GM18505 (cell line): ENCODE measurements at regions not wholly inside any gene's neighbourhood (a gene's known extent, or its start where the extent isn't known, plus 50 kb on each side); places are given as distances from the start of the nearest gene placed in this dataset.

ENCODE experiments used
- ATAC-seq: cut with Tn5 transposase; IDR thresholded peaks from one replicate; pipeline ENCODE4 v1.9.1; 2021; ENCODE audit not compliant: unreplicated experiment
- POLR2A ChIP-seq: IDR thresholded peaks from 4 replicates; pipeline ENCODE4 v1.6.1; 2011; ENCODE audit warnings: borderline replicate concordance; ENCODE audit not compliant: insufficient read depth, insufficient read length; ENCODE audit errors: extremely low read depth

DNA sequence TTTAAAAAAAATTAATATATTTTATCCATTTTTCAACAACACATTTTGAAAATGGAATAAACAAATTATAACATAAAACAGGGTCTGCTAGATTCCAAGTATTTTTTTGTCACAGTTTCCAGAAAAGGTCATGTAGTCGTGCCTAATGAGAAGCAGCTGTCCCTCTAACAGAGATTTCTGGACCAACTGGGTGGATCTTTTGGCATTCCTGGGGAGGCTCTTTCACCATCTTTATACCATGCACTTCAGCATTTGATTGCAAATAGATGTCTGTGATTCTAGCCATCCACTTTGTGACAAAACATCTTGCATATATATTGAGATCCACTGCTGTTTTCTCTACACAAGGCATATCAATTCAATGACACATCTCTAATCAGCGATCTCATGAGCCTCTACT lies 210.7 kb upstream of the LDB2 start:
- TF ChIP-seq POLR2A = no peak
- no peak for ATAC-seq

DNA sequence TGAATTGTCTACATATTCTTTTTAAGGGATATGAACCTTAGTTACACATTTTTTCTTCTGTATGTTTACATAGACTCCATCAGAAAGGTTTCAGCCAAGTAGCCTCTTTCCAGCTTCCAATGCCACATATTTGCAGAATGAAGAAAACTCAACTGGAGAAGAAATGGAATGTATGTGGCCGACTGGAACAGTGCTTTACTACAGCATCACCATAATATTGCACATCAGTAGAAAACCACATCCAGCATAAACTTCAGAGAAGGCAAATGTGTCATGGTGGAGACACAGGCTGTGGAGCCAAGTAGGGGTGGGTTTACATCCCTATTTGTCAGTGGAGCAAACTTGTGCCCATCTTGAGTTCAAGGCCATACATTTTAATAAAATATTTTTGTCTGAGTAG lies 204.8 kb upstream of the LDB2 start:
- no peak for ATAC-seq
- TF ChIP-seq POLR2A = no peak

DNA sequence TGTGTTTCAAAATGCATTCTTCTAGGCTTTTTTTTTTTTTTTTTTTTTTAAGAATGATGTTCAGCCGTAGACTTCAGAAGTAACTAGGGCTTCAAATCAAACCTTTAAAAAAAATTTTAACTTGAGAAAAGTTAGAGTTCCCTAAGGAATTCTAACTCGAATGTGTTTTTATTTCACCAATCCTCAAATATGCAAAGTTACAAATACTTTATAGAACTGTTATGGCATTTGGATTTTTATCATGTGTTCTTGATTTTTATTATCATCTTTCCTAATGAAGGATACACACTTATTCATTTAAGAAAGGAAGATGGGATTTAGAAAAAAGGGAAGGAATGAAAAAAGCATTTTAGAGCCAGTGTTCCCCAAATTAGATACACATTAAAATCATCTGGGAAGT lies 200.6 kb upstream of the LDB2 start:
- TF ChIP-seq POLR2A = no peak
- ATAC-seq = no peak

DNA sequence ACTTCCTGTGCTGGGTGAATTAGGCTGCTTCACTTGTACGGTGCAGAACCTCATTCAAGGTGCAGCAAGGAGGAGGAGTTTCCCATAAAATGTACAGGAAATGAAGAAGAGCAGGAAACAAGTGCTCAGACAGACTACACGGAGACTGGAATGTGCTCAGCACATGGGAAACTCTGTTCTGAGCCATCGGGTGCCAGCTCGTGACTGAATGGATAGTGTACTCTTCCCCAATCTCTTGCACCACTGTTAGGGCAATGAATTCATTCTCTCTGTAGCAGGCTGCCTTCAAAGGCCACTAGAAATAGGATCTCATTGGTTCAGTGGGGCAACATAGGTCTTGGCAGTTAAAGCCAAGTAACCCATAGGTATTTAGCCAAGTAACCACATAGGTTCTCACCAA lies 200.0 kb upstream of the LDB2 start:
- TF ChIP-seq POLR2A = no peak
- ATAC-seq = no peak

DNA sequence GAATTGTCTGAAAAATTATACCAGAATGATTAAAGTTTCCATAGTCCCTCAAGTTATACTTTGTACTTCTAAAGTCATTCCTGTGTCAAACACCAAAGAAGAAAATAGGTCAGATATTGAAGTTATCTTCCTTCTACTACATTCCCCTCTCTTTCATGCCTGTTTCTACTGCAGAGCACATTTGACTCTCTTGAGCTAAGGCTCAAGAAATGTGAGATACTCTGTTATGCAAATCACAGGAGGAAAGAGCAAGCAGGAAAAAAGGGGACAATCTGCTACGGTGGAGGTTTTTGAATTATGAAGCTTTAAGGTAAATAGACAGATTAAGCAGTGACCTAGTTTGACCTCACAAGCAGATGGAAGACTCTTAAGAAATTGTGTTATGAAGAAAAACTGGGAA lies 198.9 kb upstream of the LDB2 start:
- no peak for ATAC-seq
- TF ChIP-seq POLR2A = no peak

GRCh38 chr4:17096692-17097091 lies 198.2 kb upstream of the LDB2 start:
- TF ChIP-seq POLR2A = no peak
- ATAC-seq = no peak

- no peak for TF ChIP-seq POLR2A
- ATAC-seq = no peak
These were observed 197.3 kb upstream of the LDB2 start for GRCh38 chr4:17095771-17096170.

- ATAC-seq = no peak
- TF ChIP-seq POLR2A = no peak
These were observed 196.4 kb upstream of the LDB2 start for GRCh38 chr4:17094876-17095210.

DNA sequence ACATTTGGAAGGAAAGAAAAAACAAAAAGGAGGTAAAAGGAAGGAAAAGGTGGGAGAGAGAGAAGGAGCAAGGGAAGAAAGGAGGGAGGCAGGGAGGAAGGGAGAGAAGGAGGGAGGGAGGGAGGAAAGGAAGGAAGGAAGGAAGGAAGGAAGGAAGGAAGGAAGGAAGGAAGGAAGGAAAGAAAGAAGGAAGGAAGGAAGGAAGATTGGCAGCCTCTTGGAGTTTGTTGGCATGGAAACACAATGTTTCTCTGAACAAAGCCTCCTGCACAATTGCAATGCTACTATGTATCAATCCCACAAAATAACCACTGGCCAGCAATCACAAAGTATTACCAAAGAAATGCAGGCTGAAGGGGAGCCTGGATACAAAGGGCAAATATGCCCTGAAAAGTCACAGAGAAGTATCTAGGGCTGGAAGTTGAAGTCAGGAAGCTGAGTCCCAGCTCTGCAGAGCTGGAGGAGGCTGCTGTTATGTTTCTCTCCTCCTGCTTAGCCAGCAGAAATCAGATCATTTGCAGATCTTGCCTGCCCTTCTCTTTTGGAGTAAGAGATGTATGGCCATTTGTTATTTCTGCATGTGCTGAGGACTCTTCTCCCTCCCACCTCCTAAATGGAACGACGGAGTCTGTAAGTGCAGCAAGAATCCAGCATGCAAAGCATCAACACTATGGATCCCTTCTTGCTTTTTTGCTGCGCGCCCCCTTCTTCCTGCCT lies 195.9 kb upstream of the LDB2 start:
- no peak for ATAC-seq
- no peak for TF ChIP-seq POLR2A

DNA sequence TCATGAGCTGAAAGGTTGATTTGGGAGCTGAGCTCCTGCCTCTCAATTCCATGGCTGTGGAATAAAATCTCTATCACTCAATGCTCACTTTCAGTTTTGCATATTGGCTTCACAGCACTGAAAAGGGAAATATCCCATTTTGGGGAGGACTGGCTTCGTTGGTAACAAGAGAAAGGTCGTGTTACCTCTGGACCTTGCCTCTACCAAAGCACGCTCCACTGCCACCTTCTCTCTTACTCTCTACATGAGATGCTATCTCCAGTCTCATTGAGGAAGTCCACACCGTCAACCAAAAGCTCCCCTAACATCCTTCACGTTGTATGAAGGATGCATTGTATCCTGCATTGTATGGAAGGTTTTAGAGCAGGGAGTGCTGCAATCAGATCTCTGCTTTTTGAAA lies 195.0 kb upstream of the LDB2 start:
- TF ChIP-seq POLR2A = no peak
- ATAC-seq = no peak

GRCh38 chr4:17092736-17093437 lies 194.4 kb upstream of the LDB2 start:
- TF ChIP-seq POLR2A = no peak
- ATAC-seq = peak; percentile 64

GRCh38 chr4:17091104-17091503 lies 192.7 kb upstream of the LDB2 start:
- no peak for TF ChIP-seq POLR2A
- ATAC-seq = no peak

- no peak for TF ChIP-seq POLR2A
- no peak for ATAC-seq
These were observed 191.6 kb upstream of the LDB2 start for GRCh38 chr4:17090063-17090462.

DNA sequence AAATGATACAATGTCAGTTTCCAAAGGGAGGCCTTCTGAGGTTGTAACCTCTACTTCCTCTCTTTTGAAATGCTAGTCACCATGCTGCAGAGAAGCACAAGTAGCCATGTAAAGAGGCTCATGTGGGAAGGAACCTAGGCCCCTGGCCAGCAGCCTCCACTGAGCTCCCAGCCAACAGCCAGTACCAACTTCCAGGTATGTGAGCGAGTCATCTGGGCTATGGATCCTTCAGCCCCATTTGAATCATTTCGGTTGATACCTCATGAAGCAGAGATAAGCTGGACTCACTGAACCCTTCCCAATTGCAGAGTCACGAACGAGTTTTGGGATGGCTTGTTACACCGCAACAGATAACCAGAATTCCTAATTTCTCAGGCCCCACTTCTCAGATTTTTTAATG lies 187.0 kb upstream of the LDB2 start:
- TF ChIP-seq POLR2A = no peak
- ATAC-seq = no peak
